ENCODE measurements at regions not wholly inside any gene's neighbourhood (a gene's known extent, or its start where the extent isn't known, plus 50 kb on each side); places are given as distances from the start of the nearest gene placed in this dataset.
"Not testable (repeated sequence)": the region's sequence is repeated elsewhere in the genome, so short reads cannot be mapped to it uniquely, and the experiment has no call there.

GRCh38 chr21:9837001-9837400 lies 684.4 kb upstream of the TPTE start:
- not testable (repeated sequence) for TF ChIP-seq CTCF, POLR2A (IDR thresholded peaks at IDR 0.05)

Data from Peyer's patch (tissue), 4 donors.